Cardiac fibroblast (primary cell): ENCODE measurements at regions not wholly inside any gene's neighbourhood (a gene's known extent, or its start where the extent isn't known, plus 50 kb on each side); places are given as distances from the start of the nearest gene placed in this dataset.

Experiments used
- DNase-seq, 2 donors: peaks; one replicate each; pipeline versions ENCODE4 v3.0.0 to v3.0.0-alpha.2; 2010; ENCODE audit warnings: low read depth in 2 of 2
- H3K4me3 ChIP-seq, 2 donors: replicated peaks in 1 of 2; 1 replicate in 1 of 2; 2 replicates in 1 of 2; pipeline ENCODE4 v1.5.1; 2011; ENCODE audit warnings: low read depth in 2 of 2, low read length in 2 of 2, mild to moderate bottlenecking in 2 of 2, moderate library complexity in 1 of 2
- TF ChIP-seq, protein P1 (sequence below): IDR thresholded peaks from one replicate; pipeline ENCODE4 v1.5.1; 2011; ENCODE audit warnings: low read depth, mild to moderate bottlenecking, low read length, inconsistent platforms

DNA sequence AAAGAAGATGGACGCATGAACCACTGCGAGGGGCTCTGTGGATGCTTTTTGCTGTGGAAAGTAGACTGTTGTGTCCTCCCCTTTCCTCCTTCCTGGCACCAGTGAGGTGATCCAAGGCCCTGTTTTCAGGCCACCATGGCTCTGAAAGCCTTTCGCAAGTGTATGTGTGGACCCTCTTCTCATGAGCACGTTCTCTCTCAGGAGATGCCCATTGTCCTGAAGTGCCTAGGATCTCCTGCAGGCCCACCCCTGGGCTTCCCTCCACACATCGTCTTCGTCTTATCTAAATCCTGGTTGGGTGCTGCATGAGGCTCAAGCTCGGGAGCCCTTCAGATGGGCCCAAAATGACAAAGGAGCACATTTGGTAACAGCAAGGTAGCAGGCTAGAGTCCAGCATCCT is 188.2 kb downstream of the PTPN20 start:
- H3K4me3 ChIP-seq: no peak overlapping the region
- DNase-seq: no peak

DNA sequence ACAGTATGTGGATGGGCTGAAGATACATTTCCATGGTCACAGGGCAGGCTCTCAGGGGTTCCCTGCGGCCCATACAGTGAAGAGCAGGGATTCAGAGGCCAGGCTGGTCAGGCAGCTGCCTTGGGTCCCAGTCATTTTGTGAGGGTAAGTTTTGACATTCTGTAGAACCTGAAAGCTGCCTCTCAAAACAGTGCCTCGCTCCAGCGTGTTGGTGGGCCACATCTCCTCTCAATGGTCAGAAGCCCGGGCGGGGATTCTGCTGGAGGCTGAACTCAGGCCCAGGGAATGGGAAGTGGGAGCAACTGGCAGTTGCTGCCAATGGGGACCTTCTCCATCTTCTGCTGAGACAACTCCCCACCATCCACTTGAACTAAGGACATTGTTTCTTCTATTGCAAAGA is 190.0 kb downstream of the PTPN20 start:
- H3K4me3 ChIP-seq: no peak overlapping the region
- DNase-seq: no peak
- TF ChIP-seq, protein P1, sequence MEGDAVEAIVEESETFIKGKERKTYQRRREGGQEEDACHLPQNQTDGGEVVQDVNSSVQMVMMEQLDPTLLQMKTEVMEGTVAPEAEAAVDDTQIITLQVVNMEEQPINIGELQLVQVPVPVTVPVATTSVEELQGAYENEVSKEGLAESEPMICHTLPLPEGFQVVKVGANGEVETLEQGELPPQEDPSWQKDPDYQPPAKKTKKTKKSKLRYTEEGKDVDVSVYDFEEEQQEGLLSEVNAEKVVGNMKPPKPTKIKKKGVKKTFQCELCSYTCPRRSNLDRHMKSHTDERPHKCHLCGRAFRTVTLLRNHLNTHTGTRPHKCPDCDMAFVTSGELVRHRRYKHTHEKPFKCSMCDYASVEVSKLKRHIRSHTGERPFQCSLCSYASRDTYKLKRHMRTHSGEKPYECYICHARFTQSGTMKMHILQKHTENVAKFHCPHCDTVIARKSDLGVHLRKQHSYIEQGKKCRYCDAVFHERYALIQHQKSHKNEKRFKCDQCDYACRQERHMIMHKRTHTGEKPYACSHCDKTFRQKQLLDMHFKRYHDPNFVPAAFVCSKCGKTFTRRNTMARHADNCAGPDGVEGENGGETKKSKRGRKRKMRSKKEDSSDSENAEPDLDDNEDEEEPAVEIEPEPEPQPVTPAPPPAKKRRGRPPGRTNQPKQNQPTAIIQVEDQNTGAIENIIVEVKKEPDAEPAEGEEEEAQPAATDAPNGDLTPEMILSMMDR: no peak

More for the DNA sequence above, 188.2 kb downstream of the PTPN20 start:
- TF ChIP-seq, protein P1: no peak

DNA sequence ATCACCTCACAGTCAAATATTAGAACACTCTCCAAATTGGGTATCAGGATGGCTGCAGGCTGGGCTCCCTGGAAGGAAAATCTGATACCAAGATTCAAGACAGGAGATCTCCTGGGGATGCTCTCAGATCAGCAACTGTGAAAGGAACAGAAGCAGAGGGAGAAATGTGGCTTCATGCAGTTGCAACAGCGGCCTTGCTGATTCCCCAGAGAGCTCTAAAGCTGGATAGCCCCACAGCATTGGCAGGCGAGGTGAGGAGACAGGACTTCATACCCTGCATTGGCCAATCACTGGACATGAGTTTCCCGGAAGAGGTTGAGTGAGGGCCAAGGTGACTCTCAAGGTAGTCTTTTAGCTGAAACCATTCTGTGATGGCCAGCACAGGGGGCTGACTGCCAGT is 190.6 kb downstream of the PTPN20 start:
- DNase-seq: peak in 1 of 2 donors; percentile 38
- no peak overlapping the region for H3K4me3 ChIP-seq
- TF ChIP-seq, protein P1: no peak

DNA sequence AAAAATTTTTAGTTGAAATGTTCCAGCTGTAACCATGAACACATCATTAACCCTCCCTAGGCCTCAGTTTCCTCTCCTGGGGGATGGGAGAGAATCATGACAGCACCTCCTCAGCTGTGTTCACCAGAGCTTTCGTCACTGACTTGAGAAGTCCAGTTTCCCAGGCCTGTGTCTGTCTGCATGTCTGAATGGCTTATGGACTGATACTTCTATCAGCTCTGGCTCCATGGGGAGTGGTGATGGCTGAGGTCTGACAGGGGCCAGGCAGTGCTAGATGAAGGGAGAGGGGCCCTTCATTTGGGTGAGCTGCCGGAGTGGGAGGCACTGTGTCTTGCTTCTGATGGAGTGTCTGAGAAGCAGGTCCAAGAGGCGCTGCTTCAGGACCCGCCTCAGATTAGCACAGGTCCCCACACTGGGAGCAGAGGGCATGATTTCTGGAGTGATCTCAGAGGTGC is 192.9 kb downstream of the PTPN20 start:
- H3K4me3 ChIP-seq: no peak overlapping the region
- DNase-seq: peak; percentile 44 to 75
- TF ChIP-seq, protein P1: no peak

DNA sequence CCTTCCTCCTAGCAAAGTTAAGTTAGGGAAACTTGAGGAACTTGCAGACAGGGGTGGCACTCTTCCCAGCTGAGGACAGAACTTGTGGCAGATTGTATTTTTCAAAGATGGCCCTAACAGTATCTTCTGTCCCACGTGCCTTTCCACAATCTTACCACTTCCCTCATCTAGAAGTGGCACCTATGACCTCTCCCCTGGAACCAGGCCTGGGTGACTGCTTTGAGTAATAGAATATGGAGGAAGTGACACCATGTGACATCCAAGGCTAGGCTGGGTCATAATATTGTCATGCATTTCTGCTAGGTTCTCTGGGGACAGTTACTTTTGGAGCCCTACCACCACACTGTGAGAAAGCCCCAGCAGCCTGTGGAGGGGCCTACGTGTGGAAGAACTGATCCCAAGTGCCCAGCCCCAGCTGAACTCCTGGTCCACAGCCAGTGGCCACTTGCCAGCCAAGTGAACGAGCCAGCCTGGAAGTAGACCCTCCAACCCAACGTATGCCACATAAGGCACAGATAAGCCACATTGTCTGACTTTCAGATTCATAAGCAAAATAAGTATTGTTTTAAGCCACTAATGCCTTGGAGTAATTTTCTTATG is 193.7 kb downstream of the PTPN20 start:
- TF ChIP-seq, protein P1: no peak
- no peak overlapping the region for H3K4me3 ChIP-seq
- peak in 1 of 2 donors; percentile 9 for DNase-seq

DNA sequence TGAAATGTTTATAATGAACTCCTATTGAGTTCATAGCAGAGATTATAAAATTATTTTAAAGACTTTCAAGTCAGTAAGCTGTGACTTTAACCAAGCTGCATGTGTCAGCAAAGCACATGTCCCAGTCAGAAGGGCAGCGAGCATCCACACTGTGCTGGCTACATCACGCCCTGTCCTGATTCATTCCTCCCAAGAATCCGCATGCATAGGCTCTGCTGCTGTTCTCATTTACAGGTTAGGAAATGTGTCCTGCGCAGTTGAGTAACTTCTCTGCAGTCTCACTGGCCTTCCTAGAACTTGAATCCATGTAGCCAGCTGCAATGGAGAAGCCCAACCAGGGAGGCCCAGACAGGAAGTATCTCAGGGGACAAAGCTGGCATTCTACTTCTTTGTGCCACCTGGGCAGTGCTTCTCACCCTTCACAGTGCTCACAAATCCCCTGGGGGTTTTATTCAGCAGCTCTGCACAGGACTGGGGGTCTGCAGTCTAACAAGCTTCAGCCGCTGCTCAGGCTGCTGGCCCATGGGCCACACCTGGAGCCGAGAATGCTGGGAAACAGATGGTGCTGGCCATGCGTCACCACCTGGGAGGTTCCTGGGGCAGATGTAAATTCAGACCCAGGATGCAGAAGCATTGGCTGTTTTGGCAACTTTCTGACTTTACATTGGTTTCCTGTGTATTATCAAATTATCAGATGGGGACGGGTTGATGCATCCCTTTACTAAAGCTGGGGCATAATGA is 192.8 kb upstream of the GDF10 start:
- no peak overlapping the region for H3K4me3 ChIP-seq
- DNase-seq: peak in 1 of 2 donors; percentile 12
- TF ChIP-seq, protein P1: no peak
